NCI-H774 (cell line): ENCODE measurements at regions not wholly inside any gene's neighbourhood (a gene's known extent, or its start where the extent isn't known, plus 50 kb on each side); places are given as distances from the start of the nearest gene placed in this dataset.

Source experiments
- DNase-seq: peaks from one replicate; lab custom pipeline; 2025; lab: John Stamatoyannopoulos, UW

DNA sequence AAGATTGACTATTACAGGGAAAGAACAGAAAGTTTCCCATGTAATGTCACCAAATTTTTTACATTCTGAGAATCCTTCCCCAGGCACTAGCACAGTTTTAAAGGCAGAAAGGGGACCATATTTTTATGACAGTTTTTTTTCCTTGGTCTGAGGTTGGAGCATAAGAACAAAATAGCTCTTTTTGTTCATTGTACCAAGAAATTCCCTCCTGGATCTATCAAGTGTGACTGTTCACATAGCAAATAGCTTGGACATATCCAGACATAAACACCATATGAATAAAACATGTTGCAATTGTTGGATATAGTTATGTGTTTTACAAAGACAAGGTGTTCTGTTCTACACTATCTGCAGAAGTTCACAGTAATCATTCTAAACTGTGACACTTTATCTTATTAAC is 182.4 kb upstream of the ADGRL2 start:
- no peak for DNase-seq

DNA sequence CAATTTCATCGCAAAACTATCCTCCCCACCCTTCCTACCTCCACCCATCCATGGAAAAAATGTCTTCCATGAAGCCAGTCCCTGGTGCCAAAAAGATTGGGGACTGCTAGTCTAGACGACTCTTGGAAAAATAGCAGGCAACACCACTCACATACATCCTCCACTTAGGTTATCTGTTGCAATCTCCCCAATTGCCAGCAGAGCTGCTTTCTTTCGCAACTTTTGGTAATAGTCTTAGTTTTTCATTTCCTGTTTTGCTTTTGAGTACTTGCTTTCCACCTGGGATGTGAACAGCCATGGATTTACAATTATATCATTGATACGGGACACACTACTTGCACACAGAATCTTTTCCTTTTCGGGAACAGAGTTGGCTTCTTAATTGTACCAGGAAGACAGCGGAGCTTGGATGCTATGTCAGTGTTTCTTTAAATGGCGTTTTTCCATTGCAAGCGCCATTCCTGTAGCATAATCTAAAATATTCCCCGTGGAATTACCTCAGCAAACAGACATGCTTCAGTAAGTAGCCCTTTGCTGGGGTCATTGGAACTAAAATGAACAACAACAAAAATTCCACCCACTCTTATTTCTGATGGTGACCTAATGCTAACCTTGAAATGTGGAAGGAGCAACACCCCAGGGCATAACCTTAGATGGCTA is 183.3 kb upstream of the ADGRL2 start:
- no peak for DNase-seq

DNA sequence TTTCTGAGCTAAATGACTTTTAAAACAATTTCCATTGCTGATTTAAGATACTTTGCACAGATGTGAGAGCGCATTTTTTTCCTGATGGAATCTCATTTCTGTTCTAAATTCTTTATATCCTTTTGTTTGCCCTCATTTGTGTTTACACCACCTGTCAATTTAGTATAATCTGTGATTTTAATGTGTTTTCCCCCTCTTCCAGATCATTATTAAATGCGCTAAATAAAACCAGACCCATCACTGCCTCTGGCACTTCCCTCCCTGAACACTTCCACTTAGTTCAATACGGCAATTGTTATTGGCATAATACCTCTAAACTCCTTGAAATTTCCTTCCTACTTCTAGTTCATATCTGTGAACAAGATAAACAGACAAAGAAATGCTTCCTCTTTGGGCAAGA is 186.9 kb upstream of the ADGRL2 start:
- DNase-seq, result no peak

DNA sequence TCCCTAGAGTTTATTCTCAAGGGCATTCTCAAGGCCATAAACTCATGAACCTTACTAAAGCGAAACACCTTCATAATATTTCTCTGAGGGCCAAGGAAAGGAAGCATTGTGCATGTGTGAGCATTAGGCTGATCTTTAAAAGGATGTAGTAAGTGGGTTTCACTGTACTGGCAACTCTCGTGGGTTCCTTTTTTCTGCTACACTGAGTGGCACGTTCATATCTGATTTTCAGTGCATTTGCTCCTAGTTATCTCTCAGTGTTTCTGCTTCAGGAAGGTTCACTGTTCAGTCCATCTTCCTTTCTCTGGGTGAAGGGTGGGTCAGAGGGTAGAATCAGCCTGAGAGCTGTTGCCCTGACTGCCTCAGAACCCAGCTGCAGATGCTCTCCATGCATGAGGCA is 192.8 kb upstream of the ADGRL2 start:
- DNase-seq, result no peak

- DNase-seq, result no peak
Observed at GRCh38 chr1:81607086-81607485, 193.6 kb upstream of the ADGRL2 start.

DNA sequence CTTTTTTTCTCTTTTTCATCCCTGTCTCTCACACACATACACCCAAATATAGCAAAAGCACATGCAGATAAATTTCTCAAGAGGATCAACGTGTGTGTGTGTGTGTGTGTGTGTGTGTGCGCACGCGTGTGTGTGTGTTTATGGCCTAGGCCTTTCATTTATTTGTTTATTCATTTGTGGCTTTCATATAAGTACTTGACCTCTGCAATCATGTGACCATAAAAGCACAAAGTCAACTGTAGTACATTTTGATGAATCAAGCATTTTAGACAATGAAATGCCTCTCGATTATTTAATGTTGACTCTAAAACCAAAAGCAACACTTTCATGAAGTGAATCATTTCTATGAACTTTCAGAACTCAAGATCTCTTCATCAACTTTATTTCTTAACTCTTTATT is 194.1 kb upstream of the ADGRL2 start:
- no peak for DNase-seq

GRCh38 chr1:81605023-81605422 is 195.7 kb upstream of the ADGRL2 start:
- DNase-seq, result no peak

DNA sequence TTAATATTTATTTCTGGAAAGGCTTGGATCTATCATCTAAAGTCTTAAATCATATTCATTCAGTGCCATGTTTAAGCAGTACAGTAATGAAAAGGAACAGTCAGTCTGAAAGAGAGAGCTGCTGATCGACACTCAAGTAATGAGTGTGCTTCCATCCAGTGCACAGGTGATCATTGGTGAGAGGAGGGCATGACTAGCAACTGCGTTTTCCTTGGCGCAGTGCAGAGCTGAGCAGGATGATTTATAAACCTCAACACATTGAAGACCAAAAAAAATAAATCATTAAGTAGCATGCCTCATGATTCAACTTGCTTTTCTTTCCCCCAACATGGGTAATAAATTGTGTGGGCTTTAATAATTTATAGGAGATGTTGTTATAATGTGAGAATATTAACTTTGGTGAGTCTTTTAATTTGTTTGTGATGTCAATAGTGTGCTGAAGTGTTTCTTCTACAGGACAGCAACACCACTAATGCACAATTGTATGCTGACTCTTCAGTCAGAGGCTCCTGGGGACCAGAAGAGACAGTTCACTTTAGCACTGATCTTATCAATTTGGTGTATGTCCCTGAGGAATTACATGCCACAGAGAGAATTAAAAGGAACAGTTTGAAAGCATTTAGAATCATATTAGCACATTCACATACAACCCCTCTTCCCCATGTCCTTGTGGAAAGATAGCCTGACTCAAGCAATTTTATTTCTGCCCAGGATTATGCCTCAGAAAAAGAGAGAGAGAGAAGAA is 199.7 kb upstream of the ADGRL2 start:
- no peak for DNase-seq

- no peak for DNase-seq
Observed at GRCh38 chr1:81600363-81600762, 200.4 kb upstream of the ADGRL2 start.

DNA sequence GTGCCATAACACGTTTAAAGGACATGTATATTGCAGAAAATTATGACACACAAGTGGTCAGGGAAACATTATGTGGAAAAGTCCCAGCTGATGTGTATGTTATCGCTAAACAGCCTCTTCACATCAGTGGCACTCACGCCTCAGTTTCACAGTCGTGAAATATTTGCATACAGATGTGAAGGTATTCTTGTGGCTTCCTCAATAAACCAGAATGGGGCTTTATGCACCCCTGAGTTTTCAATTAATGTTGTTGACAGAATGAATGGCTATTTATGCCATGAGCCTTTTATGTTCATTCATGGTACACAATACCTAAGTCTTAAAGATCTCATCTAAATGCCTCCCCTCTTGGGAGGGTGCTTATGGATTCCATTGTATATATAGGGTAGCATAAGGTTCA is 202.1 kb upstream of the ADGRL2 start:
- no peak for DNase-seq

- DNase-seq, result no peak
Observed at GRCh38 chr1:81597720-81598426, 202.9 kb upstream of the ADGRL2 start.

- no peak for DNase-seq
Observed at GRCh38 chr1:81596341-81596740, 204.4 kb upstream of the ADGRL2 start.

- DNase-seq, result no peak
Observed at GRCh38 chr1:81594206-81594605, 206.5 kb upstream of the ADGRL2 start.

DNA sequence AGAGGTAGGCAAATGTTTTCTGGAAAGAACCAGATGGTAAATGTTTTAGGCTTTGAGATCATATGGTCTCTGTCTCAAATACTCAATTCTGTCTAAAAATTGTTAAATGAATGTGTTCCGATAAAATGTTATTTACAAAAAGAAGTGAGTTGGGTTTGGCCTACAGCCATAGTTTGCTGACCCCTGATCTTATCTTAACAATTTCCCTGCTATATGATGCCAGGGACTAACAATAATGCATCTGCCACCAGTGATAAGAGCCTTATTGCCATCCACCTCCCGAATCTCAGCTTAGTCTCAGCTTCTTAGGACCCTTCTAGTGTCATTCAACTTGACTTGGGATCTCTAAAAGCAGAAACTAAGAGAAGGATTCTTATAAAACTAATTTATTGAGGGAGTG is 208.5 kb upstream of the ADGRL2 start:
- no peak for DNase-seq

DNA sequence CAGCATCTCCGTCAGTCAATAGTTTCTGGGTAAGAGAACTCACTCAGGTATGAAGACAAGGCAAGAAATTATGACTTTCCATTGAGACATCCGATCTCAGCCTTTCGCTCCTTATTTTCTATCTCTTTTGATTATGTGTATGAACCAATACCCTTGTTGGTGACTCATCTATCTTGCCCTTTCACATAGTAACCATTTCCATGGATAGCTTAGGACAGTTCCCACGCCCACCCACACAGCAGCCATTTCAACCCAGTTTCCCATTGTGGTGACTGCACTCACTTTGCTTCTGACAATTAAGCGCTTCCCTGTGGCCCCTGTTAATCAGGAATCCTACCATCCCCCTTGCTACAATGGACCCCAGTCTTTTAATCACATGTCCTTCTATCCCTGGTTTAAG is 210.6 kb upstream of the ADGRL2 start:
- no peak for DNase-seq

DNA sequence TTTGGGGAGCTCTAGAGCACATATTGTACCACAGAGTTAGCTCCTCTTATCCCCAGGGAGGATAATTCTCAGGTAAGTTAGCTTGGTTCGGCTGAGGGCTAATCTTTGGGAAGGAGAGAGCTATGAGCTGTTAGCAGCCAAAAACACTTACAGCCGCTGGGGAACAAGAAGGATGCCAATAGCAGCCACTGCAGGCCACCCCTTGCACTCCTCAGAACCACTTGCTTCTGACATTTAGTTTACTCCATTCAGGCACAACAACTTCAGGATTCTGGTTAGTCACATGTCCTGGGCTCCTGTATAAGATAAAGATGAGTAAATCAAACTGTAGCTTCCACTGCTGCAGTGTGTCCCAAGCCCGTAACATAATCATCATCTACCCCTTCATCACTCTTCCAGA is 212.6 kb upstream of the ADGRL2 start:
- no peak for DNase-seq

- DNase-seq, result no peak
Observed at GRCh38 chr1:81587426-81587825, 213.3 kb upstream of the ADGRL2 start.

DNA sequence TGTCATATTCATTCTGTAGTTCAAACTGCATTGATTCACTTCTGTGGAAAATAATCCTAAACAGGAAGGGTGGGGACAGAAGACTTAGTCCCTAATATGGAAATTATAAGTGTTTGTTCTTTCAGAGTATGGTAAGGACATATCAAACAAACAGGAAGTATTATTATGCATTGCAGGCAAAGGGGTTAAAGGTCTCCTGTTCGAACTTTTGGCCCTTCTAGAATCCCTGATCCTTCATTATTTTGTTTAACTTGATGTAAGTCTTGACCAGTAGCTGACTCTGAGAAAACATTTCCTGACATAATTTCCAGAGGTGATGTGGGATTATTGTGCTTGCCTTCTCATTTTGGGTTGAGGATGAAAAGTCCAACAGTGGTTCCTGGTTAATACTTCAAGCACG is 215.4 kb upstream of the ADGRL2 start:
- no peak for DNase-seq

DNA sequence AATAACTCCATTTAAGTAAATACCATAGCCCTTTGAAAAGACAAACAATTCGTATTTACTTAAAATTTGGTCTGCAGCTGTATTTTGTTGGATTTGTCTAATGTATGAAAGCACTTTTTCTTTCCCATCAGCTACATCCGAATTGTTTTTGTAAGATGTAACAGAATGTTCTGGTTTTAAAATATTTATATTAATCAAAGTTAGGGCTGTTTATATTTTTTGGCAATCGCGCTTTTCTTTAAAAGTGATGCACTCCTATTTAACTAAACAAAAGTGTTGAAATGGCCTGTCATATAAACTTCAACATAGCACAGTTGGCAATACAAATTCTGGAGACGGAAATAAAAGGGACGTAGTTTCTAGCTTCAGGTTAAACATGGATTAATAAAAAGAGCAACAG is 216.3 kb upstream of the ADGRL2 start:
- DNase-seq, result no peak

DNA sequence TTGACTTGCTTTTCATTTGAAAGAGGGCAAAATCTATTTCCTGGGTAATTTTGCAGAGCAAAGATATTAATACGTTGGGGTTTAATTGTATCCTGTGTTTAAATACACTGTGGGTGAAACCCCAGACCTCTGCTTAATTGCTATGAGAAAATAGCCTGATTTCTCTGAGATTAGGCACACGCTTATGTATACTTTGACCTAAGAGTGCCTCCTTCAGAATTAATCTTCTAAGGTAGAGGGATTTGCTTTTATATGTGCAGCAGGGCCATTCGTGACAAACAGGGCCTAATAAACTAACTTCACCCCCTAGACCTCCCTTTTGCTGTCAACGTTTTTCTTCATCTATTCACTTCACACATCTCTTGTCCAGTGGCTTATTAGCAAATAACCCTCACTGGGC is 216.9 kb upstream of the ADGRL2 start:
- DNase-seq, result no peak

GRCh38 chr1:81582467-81582986 is 218.2 kb upstream of the ADGRL2 start:
- no peak for DNase-seq

DNA sequence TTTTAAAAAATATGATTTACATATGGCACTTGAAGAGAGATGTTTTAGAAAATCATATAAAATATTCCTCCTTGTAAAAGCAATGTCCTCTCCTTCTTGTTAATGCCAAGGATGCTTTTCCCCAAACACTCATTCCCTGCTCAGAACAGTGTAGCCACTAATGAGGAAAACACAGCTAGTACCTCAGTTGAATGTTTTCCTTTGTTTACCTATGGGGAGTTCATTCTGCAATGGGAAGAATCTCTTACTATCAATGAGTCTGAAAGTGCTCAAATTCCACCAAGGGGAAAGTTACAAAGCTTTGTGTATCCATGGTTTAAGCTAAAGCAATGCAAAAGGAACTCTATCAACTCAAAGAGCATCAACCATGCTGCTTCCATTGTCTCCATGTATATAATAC is 221.9 kb upstream of the ADGRL2 start:
- DNase-seq, result no peak
